A549 (cell line): ENCODE measurements at regions not wholly inside any gene's neighbourhood (a gene's known extent, or its start where the extent isn't known, plus 50 kb on each side); places are given as distances from the start of the nearest gene placed in this dataset.

ENCODE experiments used
- CHD2 ChIP-seq: fragments of 150-350 bp; IDR thresholded peaks from 2 replicates; pipeline ENCODE4 v1.6.1; 2014; ENCODE audit warnings: low read length; ENCODE audit not compliant: partially characterized antibody
- CTCF ChIP-seq: fragments of >200 bp; sonication (Bioruptor Twin); formaldehyde crosslinking; IDR thresholded peaks from 3 replicates; pipeline ENCODE4 v1.5.1; 2016
- FOXS1 ChIP-seq: fragments of 250-450 bp; sonication (Bioruptor Pico); IDR thresholded peaks from 2 replicates; pipeline ENCODE4 v1.5.0; 2020; ENCODE audit warnings: mild to moderate bottlenecking, moderate library complexity
- REST ChIP-seq: fragments of 200-600 bp; sonication (generic); IDR thresholded peaks from 2 replicates; pipeline ENCODE4 v1.6.1; 2016; ENCODE audit warnings: antibody characterized with exemption, mild to moderate bottlenecking, moderate library complexity
- RFX5 ChIP-seq: fragments of 450-650 bp; IDR thresholded peaks from 2 replicates; pipeline ENCODE4 v1.7.1; 2014; ENCODE audit warnings: antibody characterized with exemption, mild to moderate bottlenecking, moderate library complexity

GRCh38 chr4:58209001-58209400 is 1098.8 kb upstream of the IGFBP7 start:
- TF ChIP-seq FOXS1 (CRISPR knock-in tag) = no peak
- TF ChIP-seq CTCF = no peak
- no peak for TF ChIP-seq REST
- no peak for TF ChIP-seq CHD2
- no peak for TF ChIP-seq RFX5
